Heart left ventricle (tissue), 16 donors: ENCODE measurements at regions not wholly inside any gene's neighbourhood (a gene's known extent, or its start where the extent isn't known, plus 50 kb on each side); places are given as distances from the start of the nearest gene placed in this dataset.

Experiments
- ATAC-seq, 4 donors: fragments of 200-7000 bp; cut with Tn5 transposase; one replicate each; pipeline ENCODE4 v1.9.1; 2020 to 2022; ENCODE audit warnings: moderate library complexity in 4 of 4, mild to moderate bottlenecking in 3 of 4, moderate number of reproducible peaks in 1 of 4
- DNase-seq, 5 donors: peaks; one replicate each; pipeline ENCODE4 v3.0.0-alpha.2; 2020
- H3K27ac ChIP-seq, 12 donors: fragments of 200-600 bp; sonication (generic) in 4 of 12; one replicate each; pipeline versions ENCODE4 v1.5.0 to v1.8.0; 2016 to 2022; ENCODE audit warnings: mild to moderate bottlenecking in 2 of 12
- H3K27me3 ChIP-seq, 9 donors: fragments of 200-600 bp; sonication (generic) in 2 of 9; one replicate each; pipeline versions ENCODE4 v1.5.1 to v1.8.0; 2016 to 2022; ENCODE audit warnings: mild to moderate bottlenecking in 3 of 9
- H3K36me3 ChIP-seq, 9 donors: fragments of 200-600 bp; sonication (generic) in 2 of 9; one replicate each; pipeline versions ENCODE4 v1.5.0 to v1.8.0; 2018 to 2022; ENCODE audit warnings: mild to moderate bottlenecking in 2 of 9
- H3K4me1 ChIP-seq, 12 donors: fragments of 200-600 bp; sonication (generic) in 4 of 12; one replicate each; pipeline versions ENCODE4 v1.5.0 to v1.8.0; 2016 to 2022; ENCODE audit warnings: mild to moderate bottlenecking in 3 of 12
- H3K4me3 ChIP-seq, 12 donors: fragments of 200-600 bp; sonication (generic) in 4 of 12; one replicate each; pipeline versions ENCODE4 v1.5.0 to v1.8.0; 2017 to 2022; ENCODE audit warnings: mild to moderate bottlenecking in 9 of 12, moderate library complexity in 4 of 12
- H3K9me3 ChIP-seq, 12 donors: fragments of 200-600 bp; sonication (generic) in 4 of 12; one replicate each; pipeline versions ENCODE4 v1.5.0 to v1.8.0; 2016 to 2022; ENCODE audit warnings: mild to moderate bottlenecking in 1 of 12
- POLR2A ChIP-seq, 2 donors: fragments of 450-650 bp; IDR thresholded peaks; one replicate each; pipeline ENCODE4 v1.6.1; 2017; ENCODE audit warnings: antibody characterized with exemption in 2 of 2, mild to moderate bottlenecking in 2 of 2, moderate library complexity in 2 of 2
- WGBS, 4 donors: extraction: QIAGEN DNeasy Blood & Tissue Kit in 2 of 4; methylation state at CpG; one replicate each; pipeline versions ENCODE4 v1.1.5 to v1.1.7; 2013 to 2018; 5-methylcytosine and 5-hydroxymethylcytosine counted together
- intact Hi-C, 10 donors: fragments of 100-400 bp; cut with DNase I; formaldehyde crosslinking; loops; one replicate each; pipeline versions ENCODE4 v1.11.1 to v1.14.2; 2022
- TF ChIP-seq, protein P1 (sequence below), 12 donors: fragments of 200-600 bp; sonication (generic) in 4 of 12; IDR thresholded peaks; one replicate each; pipeline versions ENCODE4 v1.5.0 to v1.8.0; 2018 to 2022; ENCODE audit warnings: antibody characterized with exemption in 12 of 12, mild to moderate bottlenecking in 5 of 12
- donor health status: ischemic (EF 13 %, LVEDD 7.1; RV severe dilation, severe dysfunction).
- donor health status: healthy with polysubstance abuse.
- donor health status: DM: no; HTN: yes; CAD: no.
- donor health status: DM: no; HTN: no; CAD: no.
- donor health status: ischemic (EF 25% LVEDD 6.9; RV normal size, moderate dysfunction).
- donor health status: ischemic (EF 25% LVEDD 5.7; RV mildly dilated, moderate dysfunction).
- donor health status: healthy.
- donor health status: DM: yes; HTN: yes; CAD: no.
- donor health status: ischemic (EF 35%, LVEDD 5.7; RV mildly dilated, moderate dysfunction).
- donor health status: nonischemic (EF 11% LVEDD 7.7; RV severe dilation, severe dysfunction).
- donor health status: DM: yes; HTN: yes; CAD: no.
- donor health status: PGD.
- donor health status: ischemic (EF 29% LVEDD 5.4; RV normal size, mild dysfunction).
- donor health status: nonischemic (EF 23%, LVEDD 6.1; RV moderate dilation, normal function).

- TF ChIP-seq, protein P1, sequence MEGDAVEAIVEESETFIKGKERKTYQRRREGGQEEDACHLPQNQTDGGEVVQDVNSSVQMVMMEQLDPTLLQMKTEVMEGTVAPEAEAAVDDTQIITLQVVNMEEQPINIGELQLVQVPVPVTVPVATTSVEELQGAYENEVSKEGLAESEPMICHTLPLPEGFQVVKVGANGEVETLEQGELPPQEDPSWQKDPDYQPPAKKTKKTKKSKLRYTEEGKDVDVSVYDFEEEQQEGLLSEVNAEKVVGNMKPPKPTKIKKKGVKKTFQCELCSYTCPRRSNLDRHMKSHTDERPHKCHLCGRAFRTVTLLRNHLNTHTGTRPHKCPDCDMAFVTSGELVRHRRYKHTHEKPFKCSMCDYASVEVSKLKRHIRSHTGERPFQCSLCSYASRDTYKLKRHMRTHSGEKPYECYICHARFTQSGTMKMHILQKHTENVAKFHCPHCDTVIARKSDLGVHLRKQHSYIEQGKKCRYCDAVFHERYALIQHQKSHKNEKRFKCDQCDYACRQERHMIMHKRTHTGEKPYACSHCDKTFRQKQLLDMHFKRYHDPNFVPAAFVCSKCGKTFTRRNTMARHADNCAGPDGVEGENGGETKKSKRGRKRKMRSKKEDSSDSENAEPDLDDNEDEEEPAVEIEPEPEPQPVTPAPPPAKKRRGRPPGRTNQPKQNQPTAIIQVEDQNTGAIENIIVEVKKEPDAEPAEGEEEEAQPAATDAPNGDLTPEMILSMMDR (IDR thresholded peaks at IDR 0.05) = no peak
- TF ChIP-seq POLR2A (IDR thresholded peaks at IDR 0.05) = no peak
- intact Hi-C loops = no loop called here
- Histone ChIP-seq H3K4me3 (no peak overlapping the region), H3K27me3 (peaks cover 0 to 3% (median 0%) of the 10 kb centered on the region in 9 donors), H3K4me1 (no peaks in the 10 kb centered on the region), H3K27ac (no peak overlapping the region), H3K36me3 (no peaks in the 10 kb centered on the region), H3K9me3 (no peaks in the 10 kb centered on the region)
- 80 to 88% (median 83%) methylated on average over 4 of the region's 4 CpGs for WGBS, 4 donors
- DNase-seq = no peak
- ATAC-seq = no peak
Observed at GRCh38 chr16:17617021-17617552, 146.3 kb upstream of the XYLT1 start.

GRCh38 chr16:17612336-17612735, 141.6 kb upstream of the XYLT1 start:
- Histone ChIP-seq H3K27ac (no peak overlapping the region), H3K4me1 (no peaks in the 10 kb centered on the region), H3K9me3 (no peaks in the 10 kb centered on the region), H3K27me3 (peaks cover 0 to 10% (median 0%) of the 10 kb centered on the region in 9 donors), H3K4me3 (no peak overlapping the region), H3K36me3 (no peaks in the 10 kb centered on the region)
- ATAC-seq = no peak
- 40 to 48% (median 45%) methylated on average over 3 of the region's 3 CpGs for WGBS, 4 donors
- TF ChIP-seq POLR2A (IDR thresholded peaks at IDR 0.05) = no peak
- TF ChIP-seq, protein P1 (IDR thresholded peaks at IDR 0.05) = no peak
- DNase-seq = no peak
- intact Hi-C loops = no loop called here

DNA sequence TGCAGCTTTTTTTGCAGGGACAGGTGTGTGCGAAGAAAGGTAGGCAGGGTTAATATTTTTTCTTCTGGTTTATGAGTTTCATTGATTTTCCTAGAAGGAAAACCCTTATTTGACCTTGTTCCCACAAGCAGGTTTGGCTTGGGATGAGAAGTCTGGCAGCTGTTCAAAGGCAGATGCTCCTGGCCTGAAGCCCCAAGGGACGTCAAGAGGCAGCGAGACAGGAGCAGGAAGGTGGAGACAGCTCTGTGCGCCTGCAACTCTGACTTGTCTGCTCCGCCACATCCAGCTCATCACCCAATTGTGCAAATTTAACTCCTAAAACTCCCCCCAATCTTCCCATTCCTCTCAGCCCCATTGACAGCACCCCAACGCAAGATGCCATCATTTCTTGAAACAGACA, 136.8 kb upstream of the XYLT1 start:
- H3K27me3 ChIP-seq = peaks cover 0 to 23% (median 0%) of the 10 kb centered on the region in 9 donors
- no peaks in the 10 kb centered on the region for H3K36me3 ChIP-seq
- intact Hi-C loops = no loop called here
- no peak overlapping the region for H3K4me3 ChIP-seq
- WGBS, 4 donors = 53 to 64% (median 59%) methylated on average over 6 of the region's 6 CpGs
- H3K4me1 ChIP-seq = no peaks in the 10 kb centered on the region
- H3K9me3 ChIP-seq = no peaks in the 10 kb centered on the region
- DNase-seq = no peak
- H3K27ac ChIP-seq = no peak overlapping the region
- ATAC-seq = no peak
- TF ChIP-seq, protein P1 (IDR thresholded peaks at IDR 0.05) = no peak
- TF ChIP-seq POLR2A (IDR thresholded peaks at IDR 0.05) = no peak

DNA sequence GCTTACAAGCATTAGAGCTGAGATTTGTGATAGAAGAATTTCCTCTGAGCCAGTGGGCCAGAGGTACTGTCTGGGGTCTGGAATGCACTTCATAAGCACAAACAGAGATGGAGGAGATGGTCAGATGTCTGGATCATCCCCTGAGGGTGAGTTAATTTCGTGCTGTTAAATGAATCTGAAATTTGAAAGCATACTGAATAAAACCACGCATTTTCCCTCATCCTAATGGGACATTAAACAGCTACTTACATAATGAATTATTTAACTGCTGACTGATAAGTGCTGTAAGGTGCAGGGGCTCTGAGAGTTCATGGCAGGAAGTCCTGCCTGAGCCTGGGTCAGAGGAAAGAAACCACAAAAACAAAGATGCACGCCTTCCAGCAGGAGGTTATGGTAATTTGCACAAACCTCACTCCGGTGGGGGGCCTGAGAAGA, 136.3 kb upstream of the XYLT1 start:
- Histone ChIP-seq H3K4me1 (no peaks in the 10 kb centered on the region), H3K4me3 (no peak overlapping the region), H3K27ac (no peak overlapping the region), H3K36me3 (no peaks in the 10 kb centered on the region), H3K9me3 (peaks cover 0 to 2% (median 0%) of the 10 kb centered on the region in 12 donors), H3K27me3 (peaks cover 0 to 23% (median 0%) of the 10 kb centered on the region in 9 donors)
- ATAC-seq = no peak
- intact Hi-C loops = no loop called here
- WGBS, 4 donors = 32 to 50% (median 40%) methylated on average over 4 of the region's 4 CpGs
- TF ChIP-seq POLR2A (IDR thresholded peaks at IDR 0.05) = no peak
- TF ChIP-seq, protein P1 (IDR thresholded peaks at IDR 0.05) = no peak
- DNase-seq = no peak
